ENCODE measurements at regions not wholly inside any gene's neighbourhood (a gene's known extent, or its start where the extent isn't known, plus 50 kb on each side); places are given as distances from the start of the nearest gene placed in this dataset.

DNA sequence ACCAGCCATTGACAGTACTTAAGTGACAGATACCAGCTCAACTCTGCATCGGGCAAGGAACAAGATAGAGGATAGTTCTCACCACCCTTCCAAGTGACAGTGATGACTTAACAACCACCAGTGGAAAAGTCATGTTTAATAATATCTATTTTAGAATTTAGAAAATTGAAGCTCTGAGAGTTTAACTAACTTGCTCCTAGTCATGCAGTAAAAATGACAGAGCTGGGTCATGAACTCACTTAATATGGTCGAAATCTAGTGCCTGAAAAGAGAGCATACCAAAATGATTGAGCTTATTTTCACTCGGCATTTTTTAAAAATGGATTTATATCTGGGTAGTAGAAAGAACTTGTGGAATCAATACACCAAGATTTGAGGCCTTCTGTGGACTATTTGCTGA, 367.8 kb upstream of the IGFBP3 start:
- TF ChIP-seq, protein P1, sequence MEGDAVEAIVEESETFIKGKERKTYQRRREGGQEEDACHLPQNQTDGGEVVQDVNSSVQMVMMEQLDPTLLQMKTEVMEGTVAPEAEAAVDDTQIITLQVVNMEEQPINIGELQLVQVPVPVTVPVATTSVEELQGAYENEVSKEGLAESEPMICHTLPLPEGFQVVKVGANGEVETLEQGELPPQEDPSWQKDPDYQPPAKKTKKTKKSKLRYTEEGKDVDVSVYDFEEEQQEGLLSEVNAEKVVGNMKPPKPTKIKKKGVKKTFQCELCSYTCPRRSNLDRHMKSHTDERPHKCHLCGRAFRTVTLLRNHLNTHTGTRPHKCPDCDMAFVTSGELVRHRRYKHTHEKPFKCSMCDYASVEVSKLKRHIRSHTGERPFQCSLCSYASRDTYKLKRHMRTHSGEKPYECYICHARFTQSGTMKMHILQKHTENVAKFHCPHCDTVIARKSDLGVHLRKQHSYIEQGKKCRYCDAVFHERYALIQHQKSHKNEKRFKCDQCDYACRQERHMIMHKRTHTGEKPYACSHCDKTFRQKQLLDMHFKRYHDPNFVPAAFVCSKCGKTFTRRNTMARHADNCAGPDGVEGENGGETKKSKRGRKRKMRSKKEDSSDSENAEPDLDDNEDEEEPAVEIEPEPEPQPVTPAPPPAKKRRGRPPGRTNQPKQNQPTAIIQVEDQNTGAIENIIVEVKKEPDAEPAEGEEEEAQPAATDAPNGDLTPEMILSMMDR (IDR thresholded peaks at IDR 0.05; ENCODE audit: low read depth, low read length) = no peak
- TF ChIP-seq POLR2A (IDR thresholded peaks at IDR 0.05; ENCODE audit: extremely low read depth, insufficient read length) (no peak), MYC (IDR thresholded peaks at IDR 0.05; ENCODE audit: low read depth, low read length) (no peak)
